Frontal cortex (tissue), 3 donors: ENCODE measurements at regions not wholly inside any gene's neighbourhood (a gene's known extent, or its start where the extent isn't known, plus 50 kb on each side); places are given as distances from the start of the nearest gene placed in this dataset.
"Not testable (repeated sequence)": the region's sequence is repeated elsewhere in the genome, so short reads cannot be mapped to it uniquely, and the experiment has no call there.

ENCODE experiments used
- DNase-seq, 2 donors: peaks; one replicate each; pipeline ENCODE4 v3.0.0; 2012; ENCODE audit warnings: low spot score in 2 of 2
- FAIRE-seq: peaks from 2 replicates; lab custom pipeline; 2012; peaks lifted over from hg19 to GRCh38; lab: Jason Lieb, UNC
- donor health status: control.
- donor health status: control.
- donor health status: control.

DNA sequence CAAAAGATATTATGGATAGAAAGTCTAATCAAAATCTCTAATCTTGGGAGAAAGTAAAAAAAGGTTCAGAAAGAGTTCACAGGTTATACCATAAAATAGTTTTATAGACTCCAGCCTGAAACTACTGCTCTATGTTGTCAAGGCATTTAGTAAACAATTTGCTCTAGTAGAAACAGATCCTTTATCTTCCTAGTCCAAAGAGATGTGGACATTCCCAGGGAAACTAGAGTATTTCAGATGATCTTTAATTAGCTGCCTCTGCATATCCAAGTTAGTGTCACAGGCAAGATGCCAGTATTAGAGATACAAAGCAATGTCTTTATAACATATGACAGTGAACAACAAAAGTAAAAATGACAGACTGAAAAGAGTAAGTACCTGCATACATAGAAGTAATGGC, 708.6 kb downstream of the CCDC85A start:
- DNase-seq (no peak), FAIRE-seq (no peak)

DNA sequence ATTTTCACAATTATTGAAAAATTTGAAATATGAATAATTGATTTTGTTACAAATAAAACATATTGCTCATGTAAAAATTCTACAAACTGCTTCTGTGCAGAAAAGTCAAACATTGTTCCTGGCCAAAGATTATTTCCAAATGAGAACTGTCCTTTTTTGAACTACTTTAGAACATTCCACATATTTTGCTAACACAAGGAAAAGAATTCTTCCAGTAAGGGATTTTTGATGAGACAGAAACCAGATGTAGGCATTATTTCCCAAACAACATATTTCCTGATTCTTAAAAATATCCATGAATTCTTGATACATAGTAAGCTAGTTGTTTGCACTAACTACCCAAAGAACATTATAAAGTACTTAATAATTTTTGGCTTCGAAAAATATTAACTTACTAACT, 715.2 kb downstream of the CCDC85A start:
- DNase-seq (no peak), FAIRE-seq (no peak)

DNA sequence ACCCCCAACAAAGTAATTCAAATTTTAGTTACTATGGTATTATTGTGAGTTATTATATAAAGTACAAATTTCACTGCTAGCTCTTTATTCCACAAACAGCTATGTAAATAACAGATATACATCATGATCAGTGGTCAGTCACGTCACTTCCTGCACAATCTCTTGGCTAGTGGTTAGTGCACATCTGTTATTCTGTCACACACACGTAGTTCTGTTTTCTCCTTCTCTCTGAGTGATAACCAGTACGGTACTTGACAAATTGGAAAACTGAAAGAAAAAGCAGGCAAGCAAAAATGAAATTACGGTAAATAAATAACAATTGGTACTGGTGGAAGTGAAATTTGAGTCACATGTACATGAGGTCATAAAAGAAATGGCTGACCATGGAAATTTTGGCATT, 728.7 kb downstream of the CCDC85A start:
- DNase-seq (no peak), FAIRE-seq (no peak)

DNA sequence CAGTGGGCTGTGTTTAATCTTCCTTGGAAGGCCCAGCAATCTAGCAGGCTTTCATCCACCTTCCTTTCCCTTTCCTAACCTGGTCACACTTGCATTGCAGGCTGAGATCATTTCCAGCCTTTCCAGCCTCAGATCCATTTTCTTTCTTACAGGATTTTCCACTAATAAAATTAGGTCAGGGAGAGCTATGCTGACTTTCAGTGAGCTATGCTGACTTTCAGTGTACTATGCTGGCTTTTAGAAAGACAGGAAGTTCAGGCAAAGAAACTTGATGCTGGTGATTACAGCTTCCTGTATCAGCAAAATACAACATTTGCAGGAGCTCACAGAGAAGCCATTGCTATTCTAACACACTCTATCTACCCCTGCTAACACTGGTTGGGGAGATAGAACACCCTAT, 735.0 kb downstream of the CCDC85A start:
- FAIRE-seq, result no peak

DNA sequence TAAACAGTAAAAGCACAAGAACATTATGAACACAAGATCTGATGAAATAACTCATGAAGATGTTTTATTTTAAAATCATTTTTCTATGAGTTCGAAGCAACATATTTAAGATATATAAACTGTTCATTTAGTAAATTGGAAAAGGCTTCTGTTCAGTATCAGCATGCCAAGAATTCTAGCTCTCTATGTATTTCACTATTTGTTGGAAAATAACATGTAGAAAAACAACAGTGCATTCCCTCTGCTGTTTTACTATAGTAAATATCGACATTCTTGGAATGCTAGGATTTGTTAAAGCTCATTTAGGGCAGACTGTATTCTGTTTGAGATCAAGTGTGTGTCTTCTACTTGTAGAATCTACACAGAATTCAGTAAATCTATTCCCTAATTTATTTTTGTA, 750.2 kb downstream of the CCDC85A start:
- DNase-seq (no peak), FAIRE-seq (no peak)

More for the DNA sequence above, 735.0 kb downstream of the CCDC85A start:
- no peak for DNase-seq

DNA sequence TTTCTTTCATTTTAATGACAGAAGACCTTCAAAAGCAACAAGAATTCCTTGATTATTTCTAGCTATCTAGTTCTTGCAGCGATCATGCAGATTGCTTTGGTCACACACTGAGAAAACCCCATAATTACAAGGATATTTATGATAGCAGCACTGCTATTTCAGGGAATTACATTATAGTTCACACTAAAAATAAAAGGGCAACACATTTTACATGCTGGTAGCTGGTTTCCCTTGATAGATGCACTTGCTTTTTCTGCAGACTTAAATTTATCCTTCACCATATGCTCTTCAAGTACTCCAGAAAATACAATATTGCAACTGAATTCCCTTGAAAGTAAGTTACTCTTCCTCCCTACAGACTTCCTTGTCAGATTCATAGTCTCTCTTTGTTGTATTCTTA, 751.1 kb downstream of the CCDC85A start:
- FAIRE-seq, result no peak
- DNase-seq, result no peak

DNA sequence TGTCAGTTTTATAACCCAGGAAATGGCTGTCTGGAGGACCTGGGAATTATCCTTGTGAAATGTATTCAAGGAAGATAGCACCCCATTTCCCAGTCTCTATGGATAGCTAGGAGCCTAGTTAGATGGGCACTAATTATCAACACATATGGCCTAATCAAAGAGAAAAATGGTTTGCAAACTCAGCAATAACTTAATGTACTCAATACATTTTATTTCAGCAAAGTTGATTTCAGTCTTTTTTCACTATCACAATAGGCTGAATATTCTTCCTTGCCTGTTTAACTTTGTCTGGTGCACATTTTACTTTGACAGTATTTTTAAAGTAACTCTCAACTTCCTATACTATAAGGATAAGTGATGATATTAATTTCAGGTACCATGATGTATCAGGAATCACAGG, 756.3 kb downstream of the CCDC85A start:
- DNase-seq (no peak), FAIRE-seq (no peak)

DNA sequence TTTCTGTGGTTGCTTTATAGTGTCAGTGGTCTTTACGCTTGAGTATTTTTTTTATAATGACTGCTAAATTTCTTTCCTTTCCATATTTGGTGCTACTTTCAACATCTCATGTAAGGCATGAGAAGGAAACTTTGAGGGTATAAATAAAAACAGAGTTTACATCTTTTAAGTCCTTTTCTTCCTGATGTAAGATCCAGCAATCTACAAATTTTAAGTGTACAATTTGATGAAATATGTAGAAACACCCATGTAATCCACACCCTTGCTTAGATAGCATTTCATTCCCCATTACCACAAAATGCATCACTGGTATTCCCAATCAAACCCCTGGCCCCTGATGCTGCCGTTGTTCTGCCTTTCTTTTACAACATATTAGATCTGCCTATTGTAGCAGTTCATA, 769.1 kb downstream of the CCDC85A start:
- no peak for FAIRE-seq
- DNase-seq, result no peak

DNA sequence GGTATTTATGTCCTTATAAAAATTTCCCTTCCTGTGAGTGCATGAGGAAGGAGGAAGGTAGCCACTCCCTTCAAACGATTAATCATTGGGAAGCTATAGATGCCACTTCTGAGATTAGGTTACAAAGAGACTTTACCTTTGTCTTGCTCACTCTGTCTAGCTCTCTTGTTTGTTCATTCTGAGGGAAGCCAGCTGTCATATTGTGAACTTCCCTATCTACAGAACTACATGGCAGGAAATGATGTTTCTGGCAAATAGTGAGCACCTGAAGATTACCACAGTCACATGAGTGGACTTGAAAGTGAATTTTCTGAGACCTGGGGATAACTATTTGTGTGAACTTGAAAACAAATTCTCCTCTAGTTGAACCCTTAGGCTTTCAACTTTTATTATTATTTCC, 776.8 kb downstream of the CCDC85A start:
- FAIRE-seq (no peak), DNase-seq (no peak)

DNA sequence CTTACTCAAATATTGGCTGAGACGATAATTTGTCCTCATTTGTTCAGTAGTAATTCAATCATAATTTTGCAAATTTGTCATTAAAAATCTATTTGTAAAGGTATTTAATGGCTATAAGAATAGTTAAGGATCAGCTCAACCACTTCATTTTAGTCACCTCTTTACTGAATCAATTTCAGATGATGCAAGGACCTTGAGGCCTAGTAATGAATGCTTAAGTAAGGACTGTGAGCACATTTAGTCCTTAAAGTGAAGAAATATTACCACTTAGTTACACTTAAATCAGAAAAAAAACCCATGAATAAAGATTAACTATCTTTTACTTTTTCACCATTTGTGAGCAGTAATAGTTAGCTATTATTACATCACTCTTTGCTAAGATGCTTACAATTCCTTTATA, 778.9 kb downstream of the CCDC85A start:
- DNase-seq (no peak), FAIRE-seq (no peak)

DNA sequence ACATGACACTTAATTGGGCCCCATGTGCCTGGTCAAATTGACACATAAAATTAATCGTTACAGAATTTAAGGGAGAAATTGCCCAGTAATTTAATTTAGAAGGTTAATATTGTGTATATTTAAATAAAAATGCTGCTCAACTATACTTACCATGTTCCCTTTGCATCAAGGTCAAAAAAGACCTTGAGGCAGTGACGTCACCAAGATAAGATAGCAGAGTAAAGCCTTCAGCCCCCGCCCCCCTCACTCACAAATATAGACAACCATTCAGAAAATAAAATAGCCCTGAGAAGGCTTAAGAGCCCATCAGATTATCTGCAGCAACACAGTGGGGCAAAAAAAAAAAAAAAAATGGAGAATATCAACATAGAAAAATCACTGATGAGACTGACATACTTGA, 785.7 kb downstream of the CCDC85A start:
- no peak for DNase-seq
- FAIRE-seq, result no peak

DNA sequence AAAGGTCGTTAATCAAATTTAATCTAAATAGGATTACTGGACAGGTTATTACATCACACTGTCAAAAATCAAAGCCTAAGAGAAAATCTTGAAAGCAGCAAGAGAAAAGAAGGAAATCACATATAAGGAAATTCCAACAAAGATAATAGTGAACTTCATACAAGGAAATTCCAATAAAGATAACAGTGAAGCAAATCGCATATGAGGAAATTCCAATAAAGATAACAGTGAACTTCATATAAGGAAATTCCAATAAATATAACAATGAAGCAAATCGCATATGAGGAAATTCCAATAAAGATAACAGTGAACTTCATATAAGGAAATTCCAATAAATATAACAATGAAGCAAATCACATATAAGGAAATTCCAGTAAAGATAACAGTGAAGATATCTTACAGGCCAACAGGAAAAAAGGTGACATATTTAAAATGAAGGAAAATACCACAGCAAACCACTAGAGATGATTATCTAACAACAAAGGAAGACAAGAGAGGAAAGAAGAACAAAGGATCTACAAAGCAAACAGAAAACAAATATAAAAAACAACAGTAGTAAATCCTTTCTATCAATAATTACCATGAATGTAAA, 787.7 kb downstream of the CCDC85A start:
- DNase-seq (no peak), FAIRE-seq (no peak)

DNA sequence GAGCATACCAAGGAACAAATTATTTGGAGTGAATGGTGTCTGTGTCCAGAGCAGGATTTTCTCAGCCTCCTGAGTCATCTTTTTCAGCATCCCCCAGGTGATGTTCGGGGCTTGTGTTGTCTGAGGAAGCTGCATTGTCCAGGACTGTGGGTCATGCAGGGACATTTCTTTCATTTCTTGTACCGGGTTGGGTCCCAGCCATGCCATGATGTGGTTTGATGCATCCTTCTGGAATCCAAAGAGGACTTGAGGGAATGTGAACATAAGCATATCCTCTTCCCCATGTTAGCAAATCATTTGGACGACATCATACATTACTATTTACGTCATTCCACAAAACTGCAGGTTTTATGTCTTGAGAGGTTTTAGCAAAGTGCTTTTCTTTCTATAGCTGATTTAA, 797.8 kb downstream of the CCDC85A start:
- no peak for FAIRE-seq
- DNase-seq, result no peak

DNA sequence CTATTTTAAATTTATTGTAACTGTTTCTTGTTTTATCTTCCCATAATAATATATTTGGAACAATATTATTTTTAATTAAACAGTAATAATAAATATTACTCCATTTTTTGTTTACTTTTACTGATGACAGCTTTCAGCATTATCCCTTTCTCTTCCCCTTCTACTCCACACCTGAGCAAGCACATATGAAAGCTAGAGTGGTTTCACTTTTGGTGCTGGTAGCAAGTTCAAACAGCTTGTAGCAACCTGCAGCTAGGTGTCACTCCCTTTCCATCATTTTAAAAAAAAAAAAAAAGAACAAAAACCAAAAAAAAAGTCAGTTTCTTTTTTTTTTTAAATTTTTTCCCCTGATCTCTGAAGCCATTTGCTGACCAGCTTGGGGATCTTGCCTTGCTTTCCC, 801.8 kb downstream of the CCDC85A start:
- DNase-seq (no peak), FAIRE-seq (no peak)

DNA sequence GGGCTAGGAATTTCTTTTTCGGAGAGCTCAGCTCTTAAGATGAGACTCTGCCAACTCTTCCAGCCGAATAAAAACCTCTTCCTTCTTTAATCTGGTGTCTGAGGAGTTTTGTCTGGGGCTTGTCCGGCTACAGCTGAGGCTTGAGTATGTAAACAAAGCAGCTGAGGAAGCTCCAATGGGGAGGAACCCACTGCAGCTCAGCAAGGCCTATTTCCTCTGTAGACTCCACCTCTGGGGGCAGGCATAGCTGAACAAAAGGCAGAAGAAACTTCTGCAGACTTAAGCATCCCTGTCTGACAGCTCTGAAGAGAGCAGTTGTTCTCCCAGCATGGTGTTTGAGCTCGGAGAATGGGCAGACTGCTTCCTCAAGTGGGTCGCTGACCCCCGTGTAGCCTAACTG, 838.7 kb downstream of the CCDC85A start:
- FAIRE-seq (no peak), DNase-seq (no peak)

DNA sequence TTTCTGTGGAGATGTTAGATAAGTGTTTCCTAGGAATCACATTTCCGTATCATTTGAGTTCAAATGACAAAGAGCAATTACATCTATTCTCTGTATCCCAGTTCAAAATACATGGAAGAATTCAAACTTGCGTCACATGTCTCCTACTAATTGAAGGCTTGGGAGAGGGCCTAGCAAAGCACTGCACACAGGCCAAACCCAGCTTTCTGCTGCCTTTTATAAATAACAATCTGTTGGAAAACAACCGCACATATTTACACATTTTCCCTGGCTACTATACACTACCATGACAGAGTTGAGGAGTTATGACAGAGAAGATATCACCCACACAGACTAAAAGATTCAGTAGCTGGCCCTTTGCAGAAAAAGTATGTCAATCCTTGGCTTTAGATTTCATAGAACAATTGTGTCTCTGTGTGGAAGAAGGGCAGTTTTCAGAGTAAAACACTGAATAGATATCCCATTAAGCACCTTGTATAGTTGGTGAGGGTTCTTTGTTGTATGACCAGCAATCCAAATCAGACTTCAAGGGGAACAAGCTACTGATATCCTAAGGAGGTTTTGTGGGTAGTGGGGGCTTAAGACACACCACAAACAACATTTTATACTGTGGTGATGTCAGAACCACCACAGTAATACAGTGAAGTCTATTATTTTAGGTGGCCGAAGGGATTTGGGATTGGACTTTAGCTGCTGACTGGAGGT, 861.3 kb downstream of the CCDC85A start:
- no peak for DNase-seq
- no peak for FAIRE-seq

DNA sequence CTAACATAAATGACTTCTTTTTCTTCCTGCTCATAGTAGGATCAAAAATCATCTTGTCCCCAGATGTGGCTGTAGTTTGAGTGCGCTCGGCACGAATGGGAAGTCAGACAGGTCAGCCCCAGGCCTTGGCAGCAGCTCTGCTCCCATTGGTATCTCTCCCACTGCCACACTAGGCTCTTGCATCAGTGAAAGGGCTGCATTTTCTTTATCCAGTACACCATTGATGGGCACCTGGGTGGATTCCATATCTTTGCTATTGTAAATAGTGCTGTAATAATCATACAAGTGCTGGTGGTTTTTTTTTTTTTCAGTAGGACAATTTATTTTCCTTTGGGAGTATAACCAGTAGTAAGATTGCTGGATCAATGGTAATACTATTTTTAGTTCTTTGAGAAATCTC, 865.5 kb downstream of the CCDC85A start:
- FAIRE-seq (no peak), DNase-seq (no peak)

DNA sequence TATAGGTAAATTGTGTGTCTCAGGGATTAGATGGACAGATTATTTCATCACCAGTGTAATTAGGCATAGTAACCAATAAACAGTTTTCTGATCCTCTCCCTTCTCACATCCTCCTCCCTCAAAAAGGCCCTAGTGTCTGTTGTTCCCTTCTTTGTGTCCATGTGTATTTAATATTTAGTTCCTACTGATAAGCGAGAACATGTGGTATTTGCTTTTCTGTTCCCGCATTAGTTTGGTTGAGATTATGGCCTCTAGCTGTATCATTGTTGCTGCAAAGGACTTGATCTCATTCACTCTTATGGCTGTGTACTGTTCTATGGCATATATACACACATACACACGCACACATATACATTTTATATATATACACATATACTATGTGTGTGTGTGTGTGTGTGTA, 866.2 kb downstream of the CCDC85A start:
- DNase-seq (no peak), FAIRE-seq (no peak)

DNA sequence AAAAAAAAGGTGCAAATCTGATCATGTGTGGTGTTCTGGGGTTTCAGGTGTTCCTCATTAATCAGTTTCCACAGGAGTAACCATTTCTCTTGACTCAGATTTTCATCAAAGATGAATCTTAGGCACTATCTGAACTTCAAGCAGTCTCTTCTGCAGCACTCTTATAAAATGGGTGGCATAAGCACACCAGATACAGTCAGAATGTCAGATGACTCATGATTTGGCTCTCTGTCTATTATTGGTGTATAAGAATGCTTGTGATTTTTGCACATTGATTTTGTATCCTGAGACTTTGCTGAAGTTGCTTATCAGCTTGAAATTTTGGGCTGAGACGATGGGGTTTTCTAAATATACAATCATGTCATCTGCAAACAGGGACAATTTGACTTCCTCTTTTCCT, 882.5 kb downstream of the CCDC85A start:
- DNase-seq, FAIRE-seq: not testable (repeated sequence)

DNA sequence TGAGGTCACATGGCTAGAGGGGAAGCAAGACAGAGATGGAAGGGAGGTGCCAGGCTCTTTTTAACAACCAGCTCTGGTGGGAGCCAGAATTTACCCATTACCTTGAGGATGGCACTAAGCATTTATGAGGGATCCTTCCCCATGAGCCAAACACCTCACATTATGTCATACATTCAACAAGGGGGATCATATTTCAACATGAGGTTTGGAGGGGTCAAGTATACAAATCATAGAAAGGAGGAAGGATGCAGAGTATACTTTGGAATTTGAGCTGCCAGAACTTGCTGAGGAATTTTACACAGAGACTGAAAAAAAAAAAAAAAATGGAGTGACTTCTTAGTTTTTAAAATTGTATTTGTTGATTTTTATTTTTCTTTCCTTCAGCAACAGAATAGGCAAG, 891.4 kb downstream of the CCDC85A start:
- DNase-seq, result no peak
- FAIRE-seq, result no peak

DNA sequence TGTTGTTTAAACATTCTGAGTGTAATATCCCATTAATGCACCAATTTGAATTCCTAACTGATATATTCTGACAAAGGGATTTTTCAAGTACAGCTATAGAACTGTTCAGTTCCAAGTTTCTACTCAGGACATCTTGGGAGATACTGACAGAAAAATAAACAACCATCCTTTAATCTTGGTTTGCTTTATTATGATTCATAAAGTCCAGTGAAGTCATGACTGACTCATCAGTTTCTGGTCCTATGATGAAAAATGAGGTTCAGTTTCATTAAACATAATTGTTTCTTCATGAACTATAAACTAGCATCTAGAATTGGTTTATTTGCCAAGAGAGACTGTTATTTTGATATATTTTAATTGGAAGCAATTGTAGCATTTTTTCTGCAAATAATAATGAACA, 896.2 kb downstream of the CCDC85A start:
- FAIRE-seq, result no peak
- no peak for DNase-seq

DNA sequence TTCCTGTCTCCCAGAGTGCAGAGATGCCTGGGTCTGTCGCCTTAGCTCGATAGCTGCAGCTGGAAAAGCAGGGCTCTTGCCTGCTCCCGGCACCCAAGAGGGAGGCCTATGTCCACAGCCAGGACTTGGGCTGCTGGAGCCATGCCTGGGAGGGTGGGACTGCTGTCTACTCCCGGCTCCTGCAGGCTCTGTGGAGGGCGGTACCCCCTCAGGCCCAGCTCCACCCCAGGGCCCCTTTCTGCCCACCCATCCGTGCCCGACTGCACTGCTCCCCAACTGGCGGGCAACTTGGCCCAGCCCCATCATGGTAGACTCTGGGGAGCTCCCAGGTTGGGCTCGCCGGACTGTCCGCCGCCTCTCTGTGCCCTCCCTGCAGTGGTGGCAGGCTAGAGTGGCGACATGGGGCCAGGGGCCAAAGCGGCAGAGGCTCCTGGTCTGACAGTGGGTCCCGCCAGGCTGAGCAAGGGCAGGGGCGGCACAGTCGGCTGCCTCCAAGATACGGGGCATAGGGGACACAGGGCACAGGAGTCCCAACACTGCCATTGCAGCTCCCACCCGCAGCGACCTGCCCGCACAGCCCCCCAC, 901.0 kb downstream of the CCDC85A start:
- FAIRE-seq, result no peak
- no peak for DNase-seq
